Keratinocyte (primary cell): ENCODE measurements at regions not wholly inside any gene's neighbourhood (a gene's known extent, or its start where the extent isn't known, plus 50 kb on each side); places are given as distances from the start of the nearest gene placed in this dataset.

Experiments used
- DNase-seq: peaks from one replicate; pipeline ENCODE4 v3.0.0-alpha.2; 2011; ENCODE audit warnings: low read depth, missing footprints, low spot score
- FAIRE-seq: peaks from 2 replicates; lab custom pipeline; 2011; peaks lifted over from hg19 to GRCh38; lab: Jason Lieb, UNC
- H2AFZ ChIP-seq: 2 replicates; pipeline ENCODE4 v1.6.0; 2012; ENCODE audit warnings: low read length, control low read depth, inconsistent platforms; ENCODE audit not compliant: control insufficient read depth
- H3K27ac ChIP-seq: 2 replicates; pipeline ENCODE4 v1.5.1; 2011; ENCODE audit warnings: low read length; ENCODE audit not compliant: control insufficient read depth, insufficient read depth
- H3K27me3 ChIP-seq: 3 replicates; pipeline ENCODE4 v1.6.0; 2011; ENCODE audit warnings: low read length; ENCODE audit not compliant: control insufficient read depth, insufficient read depth; ENCODE audit errors: extremely low read depth
- H3K36me3 ChIP-seq, 2 experiments: 2 replicates in 1 of 2; 3 replicates in 1 of 2; pipeline ENCODE4 v1.5.1; 2011; ENCODE audit warnings: low read length in 2 of 2, mild to moderate bottlenecking in 1 of 2; ENCODE audit not compliant: control insufficient read depth in 2 of 2, insufficient read depth in 2 of 2; ENCODE audit errors: extremely low read depth in 1 of 2
- H3K4me1 ChIP-seq: 3 replicates; pipeline ENCODE4 v1.5.1; 2011; ENCODE audit warnings: low read length; ENCODE audit not compliant: control insufficient read depth, insufficient read depth; ENCODE audit errors: extremely low read depth
- H3K4me2 ChIP-seq: 3 replicates; pipeline ENCODE4 v1.6.0; 2011; ENCODE audit warnings: low read depth, low read length; ENCODE audit not compliant: control insufficient read depth, insufficient read depth; ENCODE audit errors: extremely low read depth
- H3K4me3 ChIP-seq, 3 experiments: fragments of 200-600 bp in 1 of 3; sonication (generic) in 1 of 3; 2 replicates in 2 of 3; 3 replicates in 1 of 3; pipeline ENCODE4 v1.5.1; 2011 to 2016; ENCODE audit warnings: low read length in 3 of 3, mild to moderate bottlenecking in 3 of 3, control low read depth in 2 of 3, inconsistent platforms in 1 of 3, low read depth in 1 of 3, mixed read lengths in 1 of 3, mixed run types in 1 of 3, moderate library complexity in 1 of 3; ENCODE audit not compliant: control insufficient read depth in 2 of 3, insufficient read depth in 2 of 3; ENCODE audit errors: extremely low read depth in 1 of 3
- H3K79me2 ChIP-seq: 2 replicates; pipeline ENCODE4 v1.6.0; 2012; ENCODE audit warnings: low read length; ENCODE audit not compliant: control insufficient read depth, insufficient read depth
- H3K9ac ChIP-seq: 3 replicates; pipeline ENCODE4 v1.6.0; 2011; ENCODE audit warnings: low read length; ENCODE audit not compliant: control insufficient read depth, insufficient read depth; ENCODE audit errors: extremely low read depth
- H3K9me1 ChIP-seq: 3 replicates; pipeline ENCODE4 v1.6.0; 2011; ENCODE audit warnings: low read length; ENCODE audit not compliant: control insufficient read depth, insufficient read depth; ENCODE audit errors: extremely low read depth
- H3K9me3 ChIP-seq: 2 replicates; pipeline ENCODE4 v1.5.1; 2012; ENCODE audit warnings: low read depth, low read length; ENCODE audit not compliant: control insufficient read depth
- H4K20me1 ChIP-seq: 3 replicates; pipeline ENCODE4 v1.6.0; 2011; ENCODE audit warnings: low read length; ENCODE audit not compliant: control insufficient read depth, insufficient read depth; ENCODE audit errors: extremely low read depth
- CTCF ChIP-seq, 3 experiments: IDR thresholded peaks in 1 of 3; conservative IDR thresholded peaks in 1 of 3; optimal IDR thresholded peaks in 1 of 3; 2 replicates in 2 of 3; 3 replicates in 1 of 3; pipeline versions ENCODE3 to v1.5.1; 2011; ENCODE audit warnings: low read length in 3 of 3, mild to moderate bottlenecking in 3 of 3, moderate library complexity in 2 of 3, control low read depth in 1 of 3, inconsistent platforms in 1 of 3; ENCODE audit not compliant: insufficient read depth in 2 of 3; ENCODE audit errors: extremely low read depth in 1 of 3
- EZH2 ChIP-seq: IDR thresholded peaks from one replicate; pipeline ENCODE4 v1.6.1; 2012; ENCODE audit warnings: inconsistent platforms, mild to moderate bottlenecking, low read length, moderate library complexity
- dilution Hi-C: fragments of 300-500 bp; cut with MboI; formaldehyde crosslinking; loops from one replicate; pipeline ENCODE4 v1.7.0; 2020; ENCODE audit warnings: low sequenced_read_pairs; ENCODE audit not compliant: extremely low pct_ligation_motif_present

- dilution Hi-C loops, result no loop called here
Observed at GRCh38 chr1:5686925-5687706, 305.1 kb downstream of the NPHP4 start.

DNA sequence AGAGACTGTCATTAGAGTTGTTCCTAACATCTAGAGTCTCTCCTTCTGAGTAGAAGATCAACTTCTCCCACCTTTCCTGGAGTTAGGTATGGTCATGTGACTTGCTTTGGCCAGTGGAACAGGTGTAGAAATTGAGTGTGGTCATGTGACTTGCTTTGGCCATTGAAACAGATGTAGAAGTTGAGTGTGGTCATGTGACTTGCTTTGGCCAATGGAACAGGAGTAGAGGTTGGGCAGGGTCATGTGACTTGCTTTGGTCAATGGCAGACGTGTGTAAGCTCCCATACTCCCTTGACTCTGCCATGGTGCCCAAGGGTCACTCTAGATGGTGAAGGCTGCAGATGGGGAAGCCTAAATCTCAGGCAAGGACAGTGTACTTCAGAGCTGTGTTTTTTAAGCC lies 306.0 kb downstream of the NPHP4 start:
- Histone ChIP-seq H3K27ac (no peak overlapping the region), H3K36me3 (no peaks in the 10 kb centered on the region), H3K4me2 (no peak overlapping the region), H3K79me2 (no peaks in the 10 kb centered on the region), H3K9me1 (no peaks in the 10 kb centered on the region), H3K4me3 (no peak overlapping the region), H3K9me3 (no peaks in the 10 kb centered on the region), H2AFZ (no peak overlapping the region), H3K4me1 (peaks cover 11% of the 10 kb centered on the region), H3K9ac (no peak overlapping the region), H3K27me3 (no peaks in the 10 kb centered on the region), H4K20me1 (no peaks in the 10 kb centered on the region)
- TF ChIP-seq CTCF (optimal IDR thresholded peaks at IDR 0.05 in 1 of 3, IDR thresholded peaks at IDR 0.05 in 1 of 3, conservative IDR thresholded peaks at IDR 0.05 in 1 of 3; ENCODE audit: extremely low read depth in 1 of 3, insufficient read depth in 2 of 3, low read length in 3 of 3), result no peak
- TF ChIP-seq EZH2, result no peak
- FAIRE-seq, result no peak
- dilution Hi-C loops, result no loop called here
- no peak for DNase-seq

More at GRCh38 chr1:5686925-5687706, 305.1 kb downstream of the NPHP4 start:
- no peaks in the 10 kb centered on the region for H4K20me1 ChIP-seq
- no peak overlapping the region for H3K4me2 ChIP-seq
- H3K9ac ChIP-seq, result no peak overlapping the region
- no peak overlapping the region for H3K27ac ChIP-seq
- FAIRE-seq, result no peak
- H3K79me2 ChIP-seq, result no peaks in the 10 kb centered on the region
- H3K9me3 ChIP-seq, result no peaks in the 10 kb centered on the region
- peaks cover 5% of the 10 kb centered on the region for H3K27me3 ChIP-seq
- no peak for DNase-seq
- no peak overlapping the region for H3K4me3 ChIP-seq
- H3K9me1 ChIP-seq, result no peaks in the 10 kb centered on the region
- H3K4me1 ChIP-seq, result peaks cover 11% of the 10 kb centered on the region
- H3K36me3 ChIP-seq, result no peaks in the 10 kb centered on the region
- TF ChIP-seq CTCF (optimal IDR thresholded peaks at IDR 0.05 in 1 of 3, IDR thresholded peaks at IDR 0.05 in 1 of 3, conservative IDR thresholded peaks at IDR 0.05 in 1 of 3; ENCODE audit: extremely low read depth in 1 of 3, insufficient read depth in 2 of 3, low read length in 3 of 3) (no peak), EZH2 (no peak)
- no peak overlapping the region for H2AFZ ChIP-seq
